ENCODE measurements at regions not wholly inside any gene's neighbourhood (a gene's known extent, or its start where the extent isn't known, plus 50 kb on each side); places are given as distances from the start of the nearest gene placed in this dataset.

DNA sequence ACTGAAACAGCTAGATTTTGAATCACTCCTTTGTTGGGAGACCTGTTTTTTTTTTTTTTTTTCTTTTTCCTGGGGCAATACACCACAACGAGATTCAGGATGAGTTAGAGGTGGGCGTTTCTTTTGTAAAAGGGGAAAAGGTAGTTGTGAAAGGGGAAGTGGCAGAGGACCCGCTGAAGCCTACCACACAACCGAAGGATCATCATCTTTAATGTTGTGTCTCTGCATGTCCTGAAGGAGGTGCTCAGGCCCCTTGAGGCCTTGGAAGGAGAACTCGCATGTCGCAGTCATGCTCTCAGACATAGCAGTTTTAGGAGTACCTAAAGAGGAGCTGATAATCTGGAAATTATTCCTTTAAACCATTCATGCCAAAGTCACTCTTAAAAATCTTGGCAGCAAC is 137.9 kb upstream of the LRIG1 start:
- Histone ChIP-seq H3K9ac (ENCODE audit: low read length) (no peak overlapping the region), H3K27me3 (ENCODE audit: insufficient read depth, low read length) (no peaks in the 10 kb centered on the region), H2AFZ (ENCODE audit: low read depth, low read length, poor library complexity, severe bottlenecking) (no peak overlapping the region), H3K79me2 (ENCODE audit: insufficient read depth, low read length) (no peaks in the 10 kb centered on the region), H3K27ac (ENCODE audit: low read depth, low read length) (no peak overlapping the region), H3K4me1 (ENCODE audit: control insufficient read depth in 1 of 2, insufficient read depth in 2 of 2, low read length in 2 of 2) (no peaks in the 10 kb centered on the region), H4K20me1 (ENCODE audit: insufficient read depth) (no peaks in the 10 kb centered on the region), H3K36me3 (ENCODE audit: control insufficient read depth in 1 of 2, insufficient read depth in 2 of 2, low read length in 2 of 2) (no peaks in the 10 kb centered on the region), H3K9me3 (ENCODE audit: control insufficient read depth in 1 of 2, insufficient read depth in 1 of 2, low read depth in 1 of 2, low read length in 2 of 2) (no peaks in the 10 kb centered on the region), H3K4me2 (ENCODE audit: low read length) (no peak overlapping the region), H3K4me3 (replicated peaks in 1 of 2; ENCODE audit: low read depth in 1 of 2, low read length in 2 of 2) (no peak overlapping the region), H3K9me2 (ENCODE audit: insufficient read depth) (no peaks in the 10 kb centered on the region)
- TF ChIP-seq CEBPB (IDR thresholded peaks at IDR 0.05; ENCODE audit: low read depth) (no peak), RAD21 (IDR thresholded peaks at IDR 0.05; ENCODE audit: low read depth) (no peak), POLR2AphosphoS5 (IDR thresholded peaks at IDR 0.05; ENCODE audit: low read depth, low read length) (no peak), FOSL1 (IDR thresholded peaks at IDR 0.05; ENCODE audit: low read depth) (no peak), ZFX (IDR thresholded peaks at IDR 0.05) (no peak), YY1 (IDR thresholded peaks at IDR 0.05; ENCODE audit: extremely low read depth, insufficient replicate concordance, low read depth, low read length) (no peak), SRF (IDR thresholded peaks at IDR 0.05; ENCODE audit: low read depth) (no peak)
- TF ChIP-seq, protein P1, sequence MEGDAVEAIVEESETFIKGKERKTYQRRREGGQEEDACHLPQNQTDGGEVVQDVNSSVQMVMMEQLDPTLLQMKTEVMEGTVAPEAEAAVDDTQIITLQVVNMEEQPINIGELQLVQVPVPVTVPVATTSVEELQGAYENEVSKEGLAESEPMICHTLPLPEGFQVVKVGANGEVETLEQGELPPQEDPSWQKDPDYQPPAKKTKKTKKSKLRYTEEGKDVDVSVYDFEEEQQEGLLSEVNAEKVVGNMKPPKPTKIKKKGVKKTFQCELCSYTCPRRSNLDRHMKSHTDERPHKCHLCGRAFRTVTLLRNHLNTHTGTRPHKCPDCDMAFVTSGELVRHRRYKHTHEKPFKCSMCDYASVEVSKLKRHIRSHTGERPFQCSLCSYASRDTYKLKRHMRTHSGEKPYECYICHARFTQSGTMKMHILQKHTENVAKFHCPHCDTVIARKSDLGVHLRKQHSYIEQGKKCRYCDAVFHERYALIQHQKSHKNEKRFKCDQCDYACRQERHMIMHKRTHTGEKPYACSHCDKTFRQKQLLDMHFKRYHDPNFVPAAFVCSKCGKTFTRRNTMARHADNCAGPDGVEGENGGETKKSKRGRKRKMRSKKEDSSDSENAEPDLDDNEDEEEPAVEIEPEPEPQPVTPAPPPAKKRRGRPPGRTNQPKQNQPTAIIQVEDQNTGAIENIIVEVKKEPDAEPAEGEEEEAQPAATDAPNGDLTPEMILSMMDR (IDR thresholded peaks at IDR 0.05 in 2 of 3, conservative IDR thresholded peaks at IDR 0.05 in 1 of 3; ENCODE audit: borderline replicate concordance in 1 of 3, insufficient read depth in 1 of 3, low read depth in 2 of 3, low read length in 2 of 3): peak in 2 of 3 experiments; percentile 21 to 37; a peak in 3 of 6 replicates
- ATAC-seq (0 out of 2 replicates have a peak, but pooled peaks have one; percentile 49), DNase-seq (ENCODE audit: low read depth, low spot score) (peak; percentile 8)
- intact Hi-C loops (cut with micrococcal nuclease): no loop called here
- ChIA-PET POLR2A (no interaction called here), RAD21 (ENCODE audit: low non-redundant PET in 1 of 2, low total read pairs in 2 of 2, uncharacterized antibody in 2 of 2, unreplicated experiment in 2 of 2) (no interaction called here), CTCF (interaction anchor here (0.7 kb wide), 1 partner anchor 164 kb away, joined by 3 read pairs; no protein-coding TSS in a partner anchor)
- no TSS peak for BruUV-seq (replicated peaks)

DNA sequence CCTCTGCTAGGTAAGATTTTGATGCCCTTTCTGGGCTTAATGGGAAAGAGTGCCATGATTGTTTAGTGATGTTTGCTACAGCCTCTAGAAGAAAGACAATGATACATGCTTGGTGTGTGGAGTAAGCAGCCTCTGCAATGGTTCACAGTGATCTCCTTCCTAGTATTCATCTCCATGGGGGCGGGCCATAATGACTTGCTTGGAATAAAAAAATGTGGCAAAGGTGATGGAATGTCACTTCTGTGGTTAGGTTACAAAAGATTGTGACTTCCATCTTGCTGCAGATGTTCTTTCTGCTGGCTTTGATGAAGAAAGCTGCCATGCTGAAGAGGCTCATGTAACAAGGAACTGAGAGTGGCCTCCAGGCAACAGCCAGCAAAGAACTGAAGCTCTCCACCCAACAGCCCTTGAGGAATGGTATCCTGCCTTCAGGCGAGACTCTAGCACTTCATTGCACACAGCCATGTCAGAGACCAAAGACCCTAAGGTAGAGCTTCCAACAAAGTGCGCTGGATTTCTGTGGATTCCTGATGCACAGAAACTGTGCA is 139.1 kb upstream of the LRIG1 start:
- Histone ChIP-seq H3K36me3 (ENCODE audit: control insufficient read depth in 1 of 2, insufficient read depth in 2 of 2, low read length in 2 of 2) (no peaks in the 10 kb centered on the region), H3K9me2 (ENCODE audit: insufficient read depth) (no peaks in the 10 kb centered on the region), H3K27me3 (ENCODE audit: insufficient read depth, low read length) (no peaks in the 10 kb centered on the region), H3K4me2 (ENCODE audit: low read length) (no peak overlapping the region), H3K4me1 (ENCODE audit: control insufficient read depth in 1 of 2, insufficient read depth in 2 of 2, low read length in 2 of 2) (no peaks in the 10 kb centered on the region), H4K20me1 (ENCODE audit: insufficient read depth) (no peaks in the 10 kb centered on the region), H3K27ac (ENCODE audit: low read depth, low read length) (no peak overlapping the region), H3K9ac (ENCODE audit: low read length) (no peak overlapping the region), H3K4me3 (replicated peaks in 1 of 2; ENCODE audit: low read depth in 1 of 2, low read length in 2 of 2) (no peak overlapping the region), H2AFZ (ENCODE audit: low read depth, low read length, poor library complexity, severe bottlenecking) (no peak overlapping the region), H3K9me3 (ENCODE audit: control insufficient read depth in 1 of 2, insufficient read depth in 1 of 2, low read depth in 1 of 2, low read length in 2 of 2) (no peaks in the 10 kb centered on the region), H3K79me2 (ENCODE audit: insufficient read depth, low read length) (no peaks in the 10 kb centered on the region)
- ATAC-seq: no peak
- BruUV-seq (replicated peaks): no TSS peak
- intact Hi-C loops (cut with micrococcal nuclease): no loop called here
- RAD21 ChIA-PET (ENCODE audit: low non-redundant PET in 1 of 2, low total read pairs in 2 of 2, uncharacterized antibody in 2 of 2, unreplicated experiment in 2 of 2): no interaction called here
- TF ChIP-seq YY1 (IDR thresholded peaks at IDR 0.05; ENCODE audit: extremely low read depth, insufficient replicate concordance, low read depth, low read length): no peak
- TF ChIP-seq EZH2 (IDR thresholded peaks at IDR 0.05): no peak
- POLR2A ChIA-PET: interaction anchor here (1.7 kb wide), 1 partner anchor 15 kb away, joined by 4 read pairs; no protein-coding TSS in a partner anchor
- no peak for DNase-seq (ENCODE audit: low read depth, low spot score)
- CTCF ChIA-PET: no interaction called here

All from HCT116 (cell line).